Activated CD4-positive, alpha-beta T cell treated with anti-CD3 and anti-CD28 coated beads, Interleukin-2, Interleukin-4, amounts not matched to agents 100 ng/mL and 50 ng/mL, durations not matched to agents 16 hours and 8 hours (primary cell): ENCODE measurements at regions not wholly inside any gene's neighbourhood (a gene's known extent, or its start where the extent isn't known, plus 50 kb on each side); places are given as distances from the start of the nearest gene placed in this dataset.
A peak's percentile ranks its signal among the peaks of the same experiment; 100 is the strongest.
"Not testable (repeated sequence)": the region's sequence is repeated elsewhere in the genome, so short reads cannot be mapped to it uniquely, and the experiment has no call there.

Source experiments
- DNase-seq: peaks from one replicate; pipeline ENCODE4 v3.0.0-alpha.2; 2020; ENCODE audit warnings: low spot score

- DNase-seq = no peak
Observed at GRCh38 chr12:127957001-127957660, 309.8 kb upstream of the TMEM132C start.

GRCh38 chr12:127962303-127962702 is 304.7 kb upstream of the TMEM132C start:
- DNase-seq = no peak

- no peak for DNase-seq
Observed at GRCh38 chr12:127963933-127964332, 303.0 kb upstream of the TMEM132C start.

DNA sequence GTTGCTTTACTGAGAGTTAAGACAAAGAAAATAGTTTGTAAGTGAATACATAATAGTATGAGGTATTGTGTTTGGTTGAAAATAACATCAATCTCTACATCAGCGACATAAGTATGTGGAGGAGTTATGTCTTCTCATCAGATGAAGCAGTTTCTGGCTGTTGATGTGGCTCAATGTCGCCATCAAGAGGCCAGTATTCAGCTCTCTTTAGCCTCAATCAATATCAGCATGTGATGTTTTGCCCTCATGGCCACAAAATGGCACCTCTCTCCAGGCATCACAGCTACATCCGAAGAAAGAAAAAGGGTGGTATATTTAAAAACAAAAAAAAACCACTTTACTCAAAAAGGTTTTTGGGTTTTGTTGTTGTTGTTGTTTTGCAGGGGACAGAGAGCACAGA is 302.3 kb upstream of the TMEM132C start:
- DNase-seq = peak; percentile 6

- DNase-seq = no peak
Observed at GRCh38 chr12:127966331-127966730, 300.6 kb upstream of the TMEM132C start.

DNA sequence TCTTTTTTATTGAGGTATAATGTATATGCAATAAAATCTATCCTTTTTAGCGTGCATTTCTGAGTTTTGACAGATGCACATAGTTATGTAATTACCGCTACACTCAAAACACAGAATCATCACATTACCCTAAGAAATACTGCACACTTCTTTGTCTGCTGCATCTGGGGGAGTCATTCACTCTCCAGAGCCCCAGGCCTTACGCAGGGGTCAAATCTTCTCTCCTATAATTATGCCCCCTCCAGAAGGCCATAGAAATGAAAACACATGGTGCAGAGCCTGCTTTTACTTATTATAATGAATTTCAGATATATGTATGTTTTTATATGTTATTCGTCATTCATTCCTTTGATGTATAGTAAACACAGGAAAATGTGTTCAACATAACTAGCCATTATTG is 296.5 kb upstream of the TMEM132C start:
- DNase-seq = no peak

- no peak for DNase-seq
Observed at GRCh38 chr12:127980585-127980984, 286.4 kb upstream of the TMEM132C start.

DNA sequence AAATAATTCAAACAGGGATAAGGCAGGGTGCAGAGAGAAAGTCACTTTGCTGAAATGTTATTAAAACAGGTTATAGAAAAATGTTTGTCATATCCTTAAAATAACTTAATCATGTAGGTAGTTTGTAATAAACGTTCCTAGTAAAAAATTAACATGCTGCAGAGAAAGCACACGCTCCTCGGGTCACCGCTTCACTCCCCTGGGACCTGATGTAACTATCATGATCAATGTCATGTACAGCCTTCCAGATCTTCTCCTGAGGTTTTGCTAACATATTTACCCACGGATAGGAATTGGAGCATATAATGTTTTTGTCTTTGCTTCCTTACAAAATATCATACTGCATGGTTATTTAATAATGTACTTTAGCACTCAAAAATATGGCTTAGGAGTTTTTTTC is 285.1 kb upstream of the TMEM132C start:
- no peak for DNase-seq

DNA sequence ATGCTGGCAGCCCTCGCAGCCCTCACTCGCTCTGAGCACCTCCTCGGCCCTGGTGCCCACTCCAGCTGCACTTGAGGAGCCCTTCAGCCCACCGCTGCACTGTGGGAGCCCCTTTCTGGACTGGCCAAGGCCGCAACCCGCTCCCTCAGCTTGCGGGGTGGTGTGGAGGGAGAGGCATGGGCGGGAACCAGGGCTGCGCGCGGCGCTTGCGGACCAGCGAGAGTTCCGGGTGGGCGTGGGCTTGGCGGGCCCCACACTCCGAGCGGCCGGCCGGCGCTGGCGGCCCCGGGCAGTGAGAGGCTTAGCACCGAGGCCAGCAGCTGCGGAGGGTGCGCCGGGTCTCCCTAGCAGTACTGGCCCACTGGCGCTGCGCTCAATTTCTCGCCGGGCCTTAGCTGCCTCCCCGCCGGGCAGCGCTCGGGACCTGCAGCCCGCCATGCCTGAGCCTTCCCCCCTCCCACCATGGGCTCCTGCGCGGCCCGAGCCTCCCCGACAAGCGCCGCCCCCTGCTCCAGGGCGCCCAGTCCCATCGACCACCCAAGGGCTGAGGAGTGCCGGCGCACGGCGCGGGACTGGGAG is 283.7 kb upstream of the TMEM132C start:
- DNase-seq = not testable (repeated sequence)

DNA sequence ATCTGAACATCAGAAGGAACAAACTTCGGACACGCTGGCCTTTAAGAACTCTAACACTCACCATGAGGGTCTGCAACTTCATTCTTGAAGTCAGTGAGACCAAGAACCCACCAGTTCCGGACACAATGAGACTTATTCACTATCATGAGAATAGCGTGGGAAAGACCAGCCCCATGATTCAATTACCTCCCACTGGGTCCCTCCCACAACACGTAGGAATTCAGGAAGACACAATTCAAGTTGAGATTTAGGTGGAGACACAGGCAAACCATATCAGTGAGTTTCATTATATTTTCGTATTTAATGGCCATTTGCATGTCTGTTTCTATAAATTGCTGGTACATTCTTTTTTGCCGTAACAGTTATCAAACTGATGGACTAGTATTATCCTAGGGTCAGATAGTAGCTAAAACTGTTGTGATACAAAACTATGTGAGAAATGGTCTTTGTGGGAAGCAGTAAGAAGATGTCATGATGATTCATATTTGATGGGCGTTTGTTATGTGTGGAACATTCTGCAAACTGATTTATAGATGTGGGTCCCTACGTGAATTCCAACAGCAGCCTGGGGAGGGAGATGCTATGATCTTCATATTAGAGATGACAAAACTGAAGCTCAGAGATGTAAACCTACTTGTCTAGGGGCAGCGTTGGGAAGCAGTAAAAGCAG is 282.4 kb upstream of the TMEM132C start:
- no peak for DNase-seq

- no peak for DNase-seq
Observed at GRCh38 chr12:127987199-127987901, 279.6 kb upstream of the TMEM132C start.

- DNase-seq = no peak
Observed at GRCh38 chr12:127991485-127991884, 275.5 kb upstream of the TMEM132C start.

DNA sequence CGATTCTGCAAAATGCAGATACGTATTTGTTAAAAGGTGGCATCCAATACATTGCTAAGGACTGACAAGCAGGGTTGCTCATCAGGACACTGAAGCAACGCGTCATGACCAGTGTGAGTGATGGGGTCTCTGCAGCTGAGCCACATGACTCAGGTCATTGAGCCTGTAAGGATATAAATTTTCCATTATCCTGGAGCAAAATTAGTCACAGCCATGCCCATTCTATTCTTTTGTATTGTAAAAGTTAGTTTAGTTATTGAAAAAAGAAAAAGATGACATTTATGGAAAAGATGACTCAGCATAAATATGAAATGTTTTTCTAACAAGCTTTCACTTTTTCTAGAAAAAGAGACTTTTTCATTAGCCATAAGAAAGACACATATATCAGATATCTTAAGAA is 268.0 kb upstream of the TMEM132C start:
- no peak for DNase-seq

DNA sequence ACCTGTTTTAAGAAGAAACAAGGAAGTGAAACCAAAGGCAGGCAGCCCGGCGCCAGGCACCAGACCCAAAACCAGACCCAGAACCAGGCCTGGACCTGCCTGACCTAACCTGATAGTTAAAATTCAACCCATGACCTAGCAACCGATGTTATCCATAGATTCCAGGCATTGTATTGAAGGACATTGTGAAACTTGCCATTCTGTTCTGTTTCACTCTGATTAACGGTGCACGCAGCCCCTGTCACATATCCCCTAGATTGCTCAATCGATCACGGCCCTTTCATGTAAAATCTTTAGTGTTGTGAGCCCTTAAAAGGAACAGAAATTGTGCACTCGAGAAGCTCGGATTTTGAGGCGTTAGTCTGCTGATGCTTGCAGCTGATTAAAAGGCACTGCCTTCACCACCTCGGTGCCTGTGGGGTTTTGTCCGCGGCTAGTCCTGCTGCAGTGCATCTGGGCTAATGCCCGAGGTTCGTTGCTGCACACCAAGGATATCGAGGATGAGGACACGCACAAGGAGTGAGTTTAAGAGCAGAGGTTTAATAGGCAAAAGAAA is 262.5 kb upstream of the TMEM132C start:
- no peak for DNase-seq

DNA sequence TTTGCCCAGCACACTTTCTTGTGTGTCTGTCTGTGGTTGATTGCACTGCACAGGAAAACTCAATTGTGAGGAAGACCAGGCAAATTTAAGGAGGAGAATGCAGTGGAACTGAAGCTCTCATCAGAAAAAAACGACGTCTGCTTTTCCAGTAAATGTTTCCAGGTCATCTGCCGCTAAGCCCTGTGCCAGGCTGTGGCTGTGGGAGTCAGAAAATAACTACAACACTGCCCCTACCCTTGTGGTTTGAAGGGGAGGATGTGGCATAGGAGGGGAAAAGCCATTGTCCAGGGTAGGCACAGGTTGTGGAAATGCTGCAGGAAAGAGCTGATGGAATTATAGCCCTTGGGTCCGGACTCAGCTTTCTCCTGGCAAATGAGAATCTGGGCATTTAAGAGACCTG is 259.7 kb upstream of the TMEM132C start:
- DNase-seq = no peak

DNA sequence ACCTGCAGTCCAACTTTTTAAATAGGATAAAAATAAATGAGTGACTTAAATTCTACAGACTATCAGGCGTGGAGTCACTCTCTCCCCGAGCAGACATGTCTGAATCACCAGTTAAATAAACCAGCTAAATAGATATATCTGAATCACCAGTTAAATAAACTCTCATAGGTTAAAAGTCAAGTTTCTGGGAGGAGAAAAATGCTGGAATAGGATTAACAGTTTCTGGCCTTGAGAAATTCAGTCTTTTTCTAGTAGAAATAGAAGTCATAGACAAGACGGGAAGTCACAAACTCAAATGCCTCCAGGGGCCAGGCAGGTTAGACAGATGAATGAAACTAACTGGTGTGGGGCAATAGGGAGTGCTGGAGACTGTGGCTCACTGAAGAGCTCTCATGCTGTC is 258.6 kb upstream of the TMEM132C start:
- no peak for DNase-seq

DNA sequence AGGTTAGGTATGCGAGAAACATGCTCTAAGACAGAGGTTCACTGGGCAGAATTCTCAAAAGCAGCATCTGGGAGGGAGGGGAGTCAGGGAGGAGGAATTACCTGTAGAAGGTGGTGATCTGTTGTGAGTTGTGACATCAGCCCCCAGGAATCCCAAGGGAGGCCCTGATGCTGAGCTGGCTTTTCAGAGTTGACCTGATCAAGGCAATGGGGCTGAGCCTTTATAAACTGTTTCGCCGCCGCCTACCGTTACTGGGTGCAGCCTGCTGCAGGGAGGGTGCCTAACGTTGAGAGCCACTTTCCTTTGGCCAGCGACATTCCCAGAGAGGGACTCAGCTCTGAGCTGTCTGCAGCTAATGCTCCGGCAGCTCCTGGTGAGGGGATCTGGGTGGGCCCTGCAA is 257.9 kb upstream of the TMEM132C start:
- DNase-seq = no peak

DNA sequence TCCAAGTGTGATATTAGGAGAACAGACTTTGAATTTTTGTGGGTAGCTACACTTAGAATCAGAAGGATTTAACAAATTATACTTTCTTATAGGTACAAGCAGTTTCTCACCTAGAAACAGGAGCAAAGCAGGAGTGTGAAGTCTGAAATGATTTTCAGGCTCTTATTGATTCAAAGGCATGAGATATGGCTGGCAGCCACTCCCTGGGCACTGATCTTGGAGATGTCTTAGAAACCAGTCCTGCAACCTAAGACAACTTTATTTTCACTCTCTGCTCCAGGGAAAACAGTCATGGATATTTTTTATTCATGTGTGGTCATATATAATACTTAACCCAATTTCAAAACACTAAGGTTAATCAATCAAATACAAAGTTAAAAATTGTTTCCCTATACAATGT is 254.9 kb upstream of the TMEM132C start:
- no peak for DNase-seq

- DNase-seq = no peak
Observed at GRCh38 chr12:128015276-128015675, 251.7 kb upstream of the TMEM132C start.

GRCh38 chr12:128018067-128018466 is 248.9 kb upstream of the TMEM132C start:
- DNase-seq = no peak

DNA sequence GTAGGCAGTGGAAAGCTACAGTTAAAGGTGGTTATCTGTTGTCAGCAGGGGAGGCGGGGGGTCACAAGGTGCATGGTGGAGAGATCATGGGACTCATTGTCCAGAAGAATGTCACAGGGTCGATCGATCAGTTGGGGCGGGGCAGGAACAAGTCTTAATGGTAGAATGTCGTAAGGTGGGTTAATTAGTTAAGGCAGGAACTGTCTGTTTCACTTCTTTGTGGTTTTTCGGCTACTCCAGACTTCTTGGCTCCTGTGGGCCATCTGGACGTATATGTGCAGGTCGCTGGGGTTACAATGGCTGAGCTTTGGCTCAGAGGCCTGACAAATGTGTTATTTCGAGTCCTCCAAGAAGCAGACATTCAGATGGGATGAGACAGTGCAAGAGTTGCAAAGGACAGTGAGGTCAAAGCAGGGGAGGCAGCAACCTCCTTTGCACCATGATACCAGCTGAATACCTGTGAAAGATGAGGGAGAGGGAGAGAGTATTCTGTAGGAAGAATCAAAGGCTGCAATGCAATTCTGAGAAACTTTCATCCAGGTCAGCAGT is 246.9 kb upstream of the TMEM132C start:
- no peak for DNase-seq

DNA sequence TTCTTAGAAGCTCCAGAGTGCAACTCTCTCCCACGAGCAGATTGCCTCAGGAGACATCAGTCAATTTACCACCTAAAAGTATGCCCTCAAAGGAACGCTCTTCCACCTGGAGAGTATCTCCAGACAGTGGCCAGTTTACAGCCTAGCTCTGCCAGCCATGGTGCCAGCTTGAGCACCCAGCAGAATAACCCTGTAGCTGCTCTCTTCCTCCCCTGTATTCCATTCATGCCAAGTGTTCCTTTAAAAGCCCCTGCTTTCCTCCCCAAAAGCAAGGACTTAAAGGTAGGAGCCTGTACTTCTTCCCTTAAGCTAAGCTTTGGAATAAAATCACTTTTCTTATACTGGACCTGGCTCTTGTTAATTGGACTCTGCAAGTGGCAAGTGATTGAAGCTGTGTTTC is 245.4 kb upstream of the TMEM132C start:
- DNase-seq = no peak
